Panc1 (cell line): ENCODE measurements at regions not wholly inside any gene's neighbourhood (a gene's known extent, or its start where the extent isn't known, plus 50 kb on each side); places are given as distances from the start of the nearest gene placed in this dataset.

Experiments
- ATAC-seq: fragments of 200-7000 bp; cut with Tn5 transposase; 2 replicates; pipeline ENCODE4 v1.9.1; 2020; ENCODE audit warnings: mild to moderate bottlenecking, moderate library complexity
- BruUV-seq: library from RNA; stranded (reverse); fragments of 400-500 nt; replicated peaks from 2 replicates; lab custom pipeline; 2021; lab: Mats Ljungman, UMichigan
- CTCF ChIA-PET: fragments of 300-600 bp; sonication (Branson Sonifier 250); formaldehyde crosslinking; loops from one replicate; lab custom pipeline; 2022; ENCODE audit warnings: antibody characterized with exemption; lab: Charles Lee
- POLR2A ChIA-PET: fragments of 300-600 bp; sonication (Branson Sonifier 250); formaldehyde crosslinking; loops from one replicate; lab custom pipeline; 2022; ENCODE audit warnings: antibody characterized with exemption; lab: Charles Lee
- DNase-seq: peaks from one replicate; pipeline ENCODE4 v3.0.0-alpha.2; 2010; ENCODE audit warnings: low read depth, low spot score
- H3K27ac ChIP-seq: 2 replicates; pipeline ENCODE4 v1.5.1; 2011; ENCODE audit warnings: mild to moderate bottlenecking, low read length, inconsistent platforms
- H3K27me3 ChIP-seq: fragments of 200-500 bp; sonication (Bioruptor generic); 2 replicates; pipeline ENCODE4 v1.6.0; 2014; ENCODE audit warnings: low read length, inconsistent platforms; ENCODE audit not compliant: control insufficient read depth, insufficient read depth
- H3K36me3 ChIP-seq: fragments of 200-500 bp; sonication (Bioruptor generic); 2 replicates; pipeline ENCODE4 v1.5.1; 2014; ENCODE audit warnings: inconsistent platforms, mild to moderate bottlenecking, low read length, moderate library complexity; ENCODE audit not compliant: control insufficient read depth, insufficient read depth
- H3K4me1 ChIP-seq: 2 replicates; pipeline ENCODE4 v1.5.1; 2011; ENCODE audit warnings: inconsistent platforms, mild to moderate bottlenecking, low read length, moderate library complexity; ENCODE audit not compliant: control insufficient read depth, insufficient read depth
- H3K4me3 ChIP-seq, 2 experiments: 2 replicates each; pipeline ENCODE4 v1.5.1; 2011 to 2012; ENCODE audit warnings: low read depth in 2 of 2, low read length in 2 of 2, mild to moderate bottlenecking in 2 of 2, inconsistent platforms in 1 of 2, moderate library complexity in 1 of 2
- H3K9me3 ChIP-seq: fragments of 200-500 bp; sonication (Bioruptor generic); 2 replicates; pipeline ENCODE4 v1.5.1; 2014; ENCODE audit warnings: low read depth, mild to moderate bottlenecking, inconsistent platforms, low read length, moderate library complexity; ENCODE audit not compliant: control insufficient read depth, insufficient read depth
- POLR2AphosphoS5 ChIP-seq: IDR thresholded peaks from 2 replicates; pipeline ENCODE4 v1.6.1; 2012; ENCODE audit warnings: mild to moderate bottlenecking, low read depth, low read length, moderate library complexity
- REST ChIP-seq, 2 experiments: IDR thresholded peaks; 2 replicates each; pipeline ENCODE4 v1.6.1; 2011 to 2012; ENCODE audit warnings: low read depth in 2 of 2, control low read depth in 1 of 2, low read length in 1 of 2, mild to moderate bottlenecking in 1 of 2, moderate library complexity in 1 of 2; ENCODE audit not compliant: insufficient read depth in 1 of 2
- SIN3A ChIP-seq: IDR thresholded peaks from 2 replicates; pipeline ENCODE4 v1.6.1; 2012; ENCODE audit warnings: low read depth, mild to moderate bottlenecking, low read length, moderate library complexity, borderline replicate concordance; ENCODE audit not compliant: insufficient read depth
- TCF7L2 ChIP-seq: IDR thresholded peaks from 2 replicates; pipeline ENCODE4 v1.6.1; 2011; ENCODE audit warnings: mild to moderate bottlenecking, low read depth, low read length, inconsistent platforms
- in situ Hi-C: cut with HindIII; loops from 2 replicates; pipeline ENCODE4 v1.10.0; 2016; ENCODE audit warnings: low sequenced_read_pairs, low pct_unique_long_range_greater_than_20kb
- intact Hi-C: fragments of 100-400 bp; cut with micrococcal nuclease; formaldehyde crosslinking; loops from one replicate; pipeline ENCODE4 v1.10.0; 2022; ENCODE audit not compliant: unreplicated experiment
- TF ChIP-seq, protein P1 (sequence below): fragments of 450-650 bp; IDR thresholded peaks from 2 replicates; pipeline ENCODE4 v1.5.1; 2017; ENCODE audit warnings: mild to moderate bottlenecking

- H3K9me3 ChIP-seq: no peaks in the 10 kb centered on the region
- peak overlapping the region; percentile 80 for H3K27ac ChIP-seq
- no TSS peak for BruUV-seq
- CTCF ChIA-PET: no interaction called here
- H3K36me3 ChIP-seq: no peaks in the 10 kb centered on the region
- in situ Hi-C loops (no loop called here), intact Hi-C loops (loop anchor here (10.0 kb wide), 2 partner anchors 500 to 560 kb away; no protein-coding TSS in a partner anchor)
- POLR2A ChIA-PET: no interaction called here
- ATAC-seq: no peak
- H3K27me3 ChIP-seq: no peaks in the 10 kb centered on the region
- TF ChIP-seq POLR2AphosphoS5 (no peak), SIN3A (no peak), TCF7L2 (no peak), REST (IDR thresholded peaks at IDR 0.05; ENCODE audit: insufficient read depth in 1 of 2, low read depth in 2 of 2, low read length in 1 of 2) (no peak)
- TF ChIP-seq, protein P1, sequence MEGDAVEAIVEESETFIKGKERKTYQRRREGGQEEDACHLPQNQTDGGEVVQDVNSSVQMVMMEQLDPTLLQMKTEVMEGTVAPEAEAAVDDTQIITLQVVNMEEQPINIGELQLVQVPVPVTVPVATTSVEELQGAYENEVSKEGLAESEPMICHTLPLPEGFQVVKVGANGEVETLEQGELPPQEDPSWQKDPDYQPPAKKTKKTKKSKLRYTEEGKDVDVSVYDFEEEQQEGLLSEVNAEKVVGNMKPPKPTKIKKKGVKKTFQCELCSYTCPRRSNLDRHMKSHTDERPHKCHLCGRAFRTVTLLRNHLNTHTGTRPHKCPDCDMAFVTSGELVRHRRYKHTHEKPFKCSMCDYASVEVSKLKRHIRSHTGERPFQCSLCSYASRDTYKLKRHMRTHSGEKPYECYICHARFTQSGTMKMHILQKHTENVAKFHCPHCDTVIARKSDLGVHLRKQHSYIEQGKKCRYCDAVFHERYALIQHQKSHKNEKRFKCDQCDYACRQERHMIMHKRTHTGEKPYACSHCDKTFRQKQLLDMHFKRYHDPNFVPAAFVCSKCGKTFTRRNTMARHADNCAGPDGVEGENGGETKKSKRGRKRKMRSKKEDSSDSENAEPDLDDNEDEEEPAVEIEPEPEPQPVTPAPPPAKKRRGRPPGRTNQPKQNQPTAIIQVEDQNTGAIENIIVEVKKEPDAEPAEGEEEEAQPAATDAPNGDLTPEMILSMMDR: no peak
- H3K4me1 ChIP-seq: peaks cover 50% of the 10 kb centered on the region
- no peak overlapping the region for H3K4me3 ChIP-seq
- no peak for DNase-seq
Measured at GRCh38 chr3:177824841-177825240, 627.6 kb upstream of the TBL1XR1 start.

GRCh38 chr3:177826253-177826652 lies 629.0 kb upstream of the TBL1XR1 start:
- peak overlapping the region; percentile 88 for H3K27ac ChIP-seq
- no peaks in the 10 kb centered on the region for H3K9me3 ChIP-seq
- BruUV-seq: no TSS peak
- TF ChIP-seq TCF7L2 (no peak), SIN3A (no peak), POLR2AphosphoS5 (no peak), REST (IDR thresholded peaks at IDR 0.05; ENCODE audit: insufficient read depth in 1 of 2, low read depth in 2 of 2, low read length in 1 of 2) (no peak)
- TF ChIP-seq, protein P1: no peak
- no peak overlapping the region for H3K4me3 ChIP-seq
- DNase-seq: no peak
- CTCF ChIA-PET: no interaction called here
- H3K27me3 ChIP-seq: no peaks in the 10 kb centered on the region
- no peaks in the 10 kb centered on the region for H3K36me3 ChIP-seq
- in situ Hi-C loops (no loop called here), intact Hi-C loops (loop anchor here (10.0 kb wide), 2 partner anchors 499 to 559 kb away; no protein-coding TSS in a partner anchor)
- peaks cover 50% of the 10 kb centered on the region for H3K4me1 ChIP-seq
- POLR2A ChIA-PET: no interaction called here
- ATAC-seq: no peak
